GM19395 (cell line): ENCODE measurements at regions not wholly inside any gene's neighbourhood (a gene's known extent, or its start where the extent isn't known, plus 50 kb on each side); places are given as distances from the start of the nearest gene placed in this dataset.
"Not testable (repeated sequence)": the region's sequence is repeated elsewhere in the genome, so short reads cannot be mapped to it uniquely, and the experiment has no call there.

Experiments used
- ATAC-seq: cut with Tn5 transposase; IDR thresholded peaks from one replicate; pipeline ENCODE4 v1.9.1; 2021; ENCODE audit warnings: mild to moderate bottlenecking, moderate library complexity; ENCODE audit not compliant: unreplicated experiment

- no peak for ATAC-seq
Observed at GRCh38 chr9:85487872-85488271, 253.9 kb downstream of the AGTPBP1 start.

GRCh38 chr9:85484235-85484634 lies 257.5 kb downstream of the AGTPBP1 start:
- no peak for ATAC-seq

GRCh38 chr9:85483208-85483607 lies 258.5 kb downstream of the AGTPBP1 start:
- ATAC-seq: no peak

- ATAC-seq: no peak
Observed at GRCh38 chr9:85479305-85479704, 262.4 kb downstream of the AGTPBP1 start.

- ATAC-seq: no peak
Observed at GRCh38 chr9:85478847-85479246, 262.9 kb downstream of the AGTPBP1 start.

GRCh38 chr9:85474896-85475295 lies 266.9 kb downstream of the AGTPBP1 start:
- ATAC-seq: not testable (repeated sequence)

- no peak for ATAC-seq
Observed at GRCh38 chr9:85471791-85472190, 270.0 kb downstream of the AGTPBP1 start.

- no peak for ATAC-seq
Observed at GRCh38 chr9:85469041-85469440, 272.7 kb downstream of the AGTPBP1 start.

GRCh38 chr9:85466834-85467233 lies 274.9 kb downstream of the AGTPBP1 start:
- no peak for ATAC-seq

- ATAC-seq: not testable (repeated sequence)
Observed at GRCh38 chr9:85458114-85458864, 283.5 kb downstream of the AGTPBP1 start.

- no peak for ATAC-seq
Observed at GRCh38 chr9:85453850-85454249, 287.9 kb downstream of the AGTPBP1 start.

- no peak for ATAC-seq
Observed at GRCh38 chr9:85452841-85453240, 288.9 kb downstream of the AGTPBP1 start.

GRCh38 chr9:85451680-85452079 lies 290.1 kb downstream of the AGTPBP1 start:
- ATAC-seq: no peak

GRCh38 chr9:85445887-85446286 lies 295.9 kb downstream of the AGTPBP1 start:
- no peak for ATAC-seq

- no peak for ATAC-seq
Observed at GRCh38 chr9:85444243-85444642, 297.5 kb downstream of the AGTPBP1 start.

- no peak for ATAC-seq
Observed at GRCh38 chr9:85443190-85443598, 298.6 kb downstream of the AGTPBP1 start.

GRCh38 chr9:85439791-85440190 lies 302.0 kb downstream of the AGTPBP1 start:
- no peak for ATAC-seq

GRCh38 chr9:85433956-85434355 lies 307.8 kb downstream of the AGTPBP1 start:
- ATAC-seq: not testable (repeated sequence)

- not testable (repeated sequence) for ATAC-seq
Observed at GRCh38 chr9:85433551-85433950, 308.2 kb downstream of the AGTPBP1 start.

GRCh38 chr9:85433046-85433445 lies 308.7 kb downstream of the AGTPBP1 start:
- ATAC-seq: no peak

- ATAC-seq: no peak
Observed at GRCh38 chr9:85432599-85432998, 309.2 kb downstream of the AGTPBP1 start.

GRCh38 chr9:85431339-85432102 lies 310.2 kb downstream of the AGTPBP1 start:
- no peak for ATAC-seq
